Activated CD8-positive, alpha-beta memory T cell treated with anti-CD3 and anti-CD28 coated beads for 24 hours (primary cell): ENCODE measurements at regions not wholly inside any gene's neighbourhood (a gene's known extent, or its start where the extent isn't known, plus 50 kb on each side); places are given as distances from the start of the nearest gene placed in this dataset.

ENCODE experiments used
- DNase-seq: peaks from one replicate; pipeline ENCODE4 v3.0.0-alpha.2; 2020

- DNase-seq: no peak
These were observed 839.9 kb upstream of the RBFOX1 start for GRCh38 chr16:6492742-6493141.

- no peak for DNase-seq
These were observed 847.7 kb upstream of the RBFOX1 start for GRCh38 chr16:6484935-6485334.

DNA sequence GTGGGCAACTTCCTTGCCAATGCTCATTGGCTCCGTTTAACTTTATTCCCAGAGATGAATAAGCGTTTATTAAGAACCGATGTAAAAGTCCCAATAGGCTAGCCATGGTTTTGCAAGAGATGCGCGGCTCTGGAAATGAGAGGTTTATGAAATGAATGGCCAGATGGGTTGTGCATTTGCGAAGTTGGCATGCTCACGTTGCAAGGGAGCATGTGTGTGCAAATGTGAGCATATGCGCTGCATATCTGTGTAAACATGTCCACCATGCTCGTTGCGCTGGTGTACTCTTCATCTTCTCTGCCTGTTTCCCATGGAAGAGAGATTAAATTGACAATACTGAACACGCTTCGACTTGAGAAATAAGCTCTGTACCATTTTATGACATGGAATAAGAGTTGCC, 848.6 kb upstream of the RBFOX1 start:
- no peak for DNase-seq

DNA sequence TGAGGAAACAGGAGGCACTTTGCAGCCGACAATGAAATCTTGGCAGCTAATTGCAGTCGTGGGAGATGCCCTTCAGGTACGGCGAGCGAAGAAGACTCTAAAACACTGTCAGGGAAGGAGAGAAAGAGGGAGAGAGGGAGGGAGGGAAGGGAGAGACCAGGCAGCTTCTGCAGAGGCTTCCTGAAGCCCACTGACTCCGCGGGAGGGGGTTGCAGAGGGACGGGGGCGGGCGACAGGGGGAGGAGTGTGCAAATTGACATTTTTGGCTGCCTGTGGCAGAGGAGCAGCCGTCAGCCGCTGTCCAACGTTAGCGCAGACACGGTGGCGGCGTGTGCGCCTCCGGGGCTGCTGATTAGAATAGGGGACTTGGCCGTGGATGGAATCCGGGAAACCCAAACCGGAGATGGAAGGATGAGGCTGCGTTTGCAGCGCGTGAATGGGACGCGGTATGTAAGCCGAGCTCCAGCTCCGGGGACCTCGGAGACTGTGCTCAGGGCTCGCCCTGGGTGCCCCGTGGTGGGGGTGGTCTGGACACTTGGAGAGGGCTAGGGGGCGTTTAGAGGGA, 849.1 kb upstream of the RBFOX1 start:
- no peak for DNase-seq

- no peak for DNase-seq
These were observed 849.8 kb upstream of the RBFOX1 start for GRCh38 chr16:6482696-6483468.

DNA sequence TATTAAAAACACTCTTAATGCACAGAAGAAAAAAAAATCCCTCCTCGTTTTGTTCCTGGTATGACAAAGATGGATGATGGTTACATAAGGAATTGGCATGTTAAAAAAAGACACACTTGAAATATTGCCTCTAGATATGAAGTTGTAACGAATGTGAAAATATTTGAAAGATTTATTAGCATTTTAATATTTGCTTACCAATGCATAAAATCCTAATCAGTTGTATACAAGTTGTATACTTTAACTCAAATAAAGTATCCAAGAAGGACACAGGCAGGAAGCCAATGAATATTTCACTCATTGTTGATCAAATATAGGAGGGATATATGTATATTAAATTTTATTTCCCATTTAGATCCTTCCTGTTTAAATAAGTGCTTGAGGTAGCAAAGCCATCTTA, 850.8 kb upstream of the RBFOX1 start:
- DNase-seq: no peak

GRCh38 chr16:6453742-6454141, 878.9 kb upstream of the RBFOX1 start:
- no peak for DNase-seq

- DNase-seq: no peak
These were observed 885.4 kb upstream of the RBFOX1 start for GRCh38 chr16:6447021-6447790.

- DNase-seq: no peak
These were observed 886.3 kb upstream of the RBFOX1 start for GRCh38 chr16:6446370-6446769.

DNA sequence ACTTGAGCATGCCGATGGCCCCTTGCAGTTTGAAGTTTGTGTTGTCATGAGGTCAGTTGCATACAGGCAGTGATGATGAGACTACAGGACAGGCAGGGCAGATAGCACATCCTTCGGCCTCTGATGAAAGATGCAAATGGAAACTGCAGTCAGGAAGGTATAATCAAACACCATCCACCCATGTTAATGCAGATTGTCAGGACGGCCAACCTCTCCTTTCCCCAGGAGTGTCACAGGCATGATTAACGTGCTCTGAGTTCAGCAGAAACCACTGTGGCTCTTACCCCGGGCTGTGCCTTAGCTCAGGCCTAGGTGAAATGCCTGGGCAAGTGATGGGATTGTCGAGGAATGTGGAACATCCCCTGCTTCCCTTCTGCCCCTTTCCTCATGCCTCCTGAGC, 893.5 kb upstream of the RBFOX1 start:
- no peak for DNase-seq

DNA sequence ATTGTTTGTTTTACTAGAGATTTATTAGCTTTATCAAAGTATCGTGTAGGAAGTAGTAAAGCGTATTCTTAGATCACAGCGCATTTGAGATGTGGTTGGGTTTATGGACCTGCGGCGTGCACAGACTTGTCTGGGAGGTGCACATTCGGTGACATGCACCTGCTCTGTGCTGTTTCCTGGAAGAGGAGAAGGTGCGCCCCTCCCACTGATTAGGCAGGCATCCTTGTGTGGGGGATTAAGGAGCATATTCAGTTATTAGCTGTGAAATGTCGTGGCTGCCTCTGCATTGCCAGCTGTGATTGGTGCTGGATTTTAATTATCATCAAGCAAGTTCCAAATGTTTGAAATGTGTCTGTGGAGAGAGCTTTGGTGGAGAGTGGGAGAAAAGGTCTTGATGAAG, 903.8 kb upstream of the RBFOX1 start:
- no peak for DNase-seq

DNA sequence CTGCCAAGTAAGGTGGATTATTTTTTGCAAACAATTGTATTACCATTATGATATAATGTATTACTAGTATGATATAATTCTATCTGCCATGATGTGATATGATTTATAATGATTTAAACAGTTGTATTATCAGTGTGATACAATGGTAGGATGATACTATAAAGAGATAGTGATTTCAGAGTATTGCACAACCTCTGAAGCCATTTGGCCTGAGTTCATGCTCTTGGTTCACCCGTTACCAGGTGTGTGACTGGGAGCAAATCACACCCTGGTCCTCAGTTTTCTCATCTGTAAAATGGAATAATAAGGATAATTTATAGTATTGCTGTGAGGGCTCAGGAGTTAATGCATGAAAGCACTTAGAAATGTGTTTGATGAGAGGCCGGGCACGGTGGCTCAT, 905.0 kb upstream of the RBFOX1 start:
- no peak for DNase-seq

GRCh38 chr16:6407596-6407995, 925.0 kb upstream of the RBFOX1 start:
- DNase-seq: no peak

- no peak for DNase-seq
These were observed 926.6 kb upstream of the RBFOX1 start for GRCh38 chr16:6406028-6406427.

- no peak for DNase-seq
These were observed 949.7 kb upstream of the RBFOX1 start for GRCh38 chr16:6382924-6383459.

DNA sequence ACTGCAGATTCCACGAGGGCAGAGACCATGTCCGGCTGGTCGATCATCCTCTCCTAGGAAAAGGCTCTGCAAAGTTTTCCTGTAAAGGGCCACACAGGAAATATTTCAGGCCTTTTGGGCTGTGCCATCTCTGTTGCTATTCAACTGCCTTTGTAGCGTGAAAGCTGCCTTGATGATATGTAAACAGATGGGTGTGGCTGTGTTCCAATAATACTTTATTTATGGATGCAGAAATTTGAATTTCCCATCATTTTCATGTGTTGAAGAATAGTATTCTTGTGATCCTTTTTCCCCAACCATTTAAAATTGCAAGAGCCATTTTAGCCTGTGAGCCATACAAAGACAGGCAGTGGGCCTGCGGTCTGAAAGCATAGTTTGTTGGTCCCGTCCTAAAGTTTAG, 950.7 kb upstream of the RBFOX1 start:
- DNase-seq: no peak

DNA sequence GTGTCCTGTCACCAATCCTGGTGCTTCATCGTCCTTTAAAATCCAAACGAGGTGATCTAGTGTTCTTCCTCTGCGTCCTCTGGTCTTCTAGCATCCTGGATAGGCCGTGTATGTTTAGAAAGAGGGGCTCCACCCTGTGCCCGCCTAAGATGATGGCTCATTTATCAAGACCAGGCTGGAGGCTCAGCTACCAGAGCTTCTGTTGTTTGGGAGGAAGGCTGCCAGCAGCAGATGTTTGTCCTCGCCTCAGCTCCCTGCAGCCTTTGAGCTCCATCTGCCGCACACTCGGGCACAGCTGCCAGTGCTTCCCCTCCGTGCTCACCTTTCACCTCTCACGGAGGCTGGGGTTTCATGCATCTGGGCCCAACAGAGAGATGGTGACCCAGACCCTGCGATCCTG, 954.7 kb upstream of the RBFOX1 start:
- no peak for DNase-seq

GRCh38 chr16:6375465-6376075, 957.1 kb upstream of the RBFOX1 start:
- no peak for DNase-seq

DNA sequence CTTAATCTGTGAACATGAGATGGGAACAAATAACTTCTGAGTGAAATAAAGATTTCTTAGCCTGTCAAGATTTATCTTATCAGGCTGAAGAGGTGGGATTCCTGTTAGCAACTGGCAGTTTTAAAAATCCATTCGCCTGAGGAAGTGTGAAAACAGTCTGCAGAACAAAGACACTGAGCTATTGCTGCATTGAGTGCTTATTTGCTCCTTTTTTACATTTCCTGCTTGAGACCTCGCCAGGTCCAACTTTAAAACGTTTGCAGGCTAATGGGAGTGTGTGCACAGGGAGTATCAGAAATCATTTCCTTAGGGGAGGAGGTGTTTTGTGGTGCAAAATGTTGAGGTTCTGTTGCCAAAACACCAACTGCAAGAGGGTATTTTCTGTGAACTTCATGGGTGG, 957.8 kb upstream of the RBFOX1 start:
- DNase-seq: no peak

DNA sequence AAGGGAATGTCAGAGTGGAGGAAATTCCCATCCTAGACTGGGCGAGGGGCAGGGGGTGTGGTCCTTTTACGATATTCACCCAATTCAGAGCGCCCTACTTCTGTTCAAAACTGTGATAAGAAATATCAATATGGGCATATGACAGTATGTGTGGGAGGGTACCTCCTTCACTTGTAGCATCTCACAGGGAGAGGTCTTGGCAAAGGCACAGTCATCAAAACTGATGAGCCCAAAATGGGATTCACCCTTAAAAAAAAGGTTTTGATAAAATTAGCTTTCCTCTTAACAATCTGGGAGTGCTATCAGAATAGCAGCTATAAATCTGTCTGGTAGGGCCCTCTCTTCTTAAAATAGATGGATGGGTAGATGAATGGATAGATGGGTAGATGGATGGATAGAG, 967.8 kb upstream of the RBFOX1 start:
- no peak for DNase-seq

- DNase-seq: no peak
These were observed 968.6 kb upstream of the RBFOX1 start for GRCh38 chr16:6363896-6364607.

DNA sequence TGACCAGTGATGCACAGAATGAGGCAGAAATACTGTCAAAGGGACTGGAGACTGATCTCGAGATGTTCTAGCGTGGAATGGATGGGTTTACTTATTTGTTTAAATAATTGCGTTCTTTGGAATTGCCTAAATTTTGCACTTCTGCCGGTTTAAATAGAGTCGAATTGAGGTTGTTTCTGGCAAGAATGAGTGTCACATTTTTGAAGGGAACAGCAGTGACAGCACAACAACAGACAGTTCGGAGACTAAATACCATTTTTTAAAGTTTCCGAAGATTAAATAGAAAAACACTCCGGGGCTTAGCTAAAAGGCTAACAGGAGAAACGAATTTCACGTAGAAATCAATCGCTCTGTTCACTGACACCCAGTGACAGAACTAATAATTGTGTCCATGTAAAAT, 969.2 kb upstream of the RBFOX1 start:
- DNase-seq: no peak

GRCh38 chr16:6362321-6362720, 970.3 kb upstream of the RBFOX1 start:
- no peak for DNase-seq
